GM19372 (cell line): ENCODE measurements at regions not wholly inside any gene's neighbourhood (a gene's known extent, or its start where the extent isn't known, plus 50 kb on each side); places are given as distances from the start of the nearest gene placed in this dataset.
"Not testable (repeated sequence)": the region's sequence is repeated elsewhere in the genome, so short reads cannot be mapped to it uniquely, and the experiment has no call there.

ENCODE experiments used
- ATAC-seq: cut with Tn5 transposase; IDR thresholded peaks from one replicate; pipeline ENCODE4 v1.9.1; 2021; ENCODE audit warnings: mild to moderate bottlenecking, low read depth, moderate library complexity; ENCODE audit not compliant: unreplicated experiment

DNA sequence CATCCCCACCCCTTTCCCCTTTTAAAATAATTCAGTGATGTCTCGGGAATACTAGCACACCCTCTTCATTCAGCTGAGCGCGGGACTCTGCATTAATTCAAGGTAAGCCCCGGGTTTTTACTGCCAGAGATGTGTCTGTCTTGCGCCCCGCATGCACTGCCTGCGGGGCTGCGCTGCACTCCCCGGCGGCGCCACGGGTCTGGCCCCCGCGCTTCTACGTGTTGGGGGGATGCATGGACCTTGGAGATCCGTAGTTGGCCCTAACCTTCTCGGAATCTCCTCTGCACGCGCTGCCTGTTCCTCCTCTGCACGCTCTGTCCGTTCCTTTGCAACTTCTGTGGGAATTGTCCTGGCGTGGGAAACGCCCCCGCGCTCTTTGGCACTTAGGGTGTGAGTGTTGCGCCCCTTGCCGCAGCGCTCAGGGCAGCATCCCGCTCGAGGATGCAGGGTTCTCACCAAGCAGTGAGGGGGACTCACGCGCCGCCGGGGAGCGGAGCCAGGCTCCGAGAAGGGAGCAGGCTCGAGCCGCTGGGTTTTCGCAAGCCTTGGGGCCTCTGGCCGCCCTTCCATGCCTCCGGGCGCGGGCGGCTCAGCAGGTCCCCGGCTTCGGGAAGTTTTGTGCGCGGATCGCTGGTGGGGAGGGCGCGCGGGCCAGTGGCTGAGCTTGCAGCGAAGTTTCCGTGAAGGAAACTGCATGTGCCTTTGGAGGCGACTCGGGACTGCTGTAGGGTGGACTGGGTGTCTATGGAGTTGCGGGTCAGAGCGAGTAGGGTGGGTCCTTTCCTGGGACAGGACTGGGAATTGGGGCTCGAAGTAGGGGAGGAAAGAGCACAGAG lies 165.1 kb upstream of the CACNA1E start:
- no peak for ATAC-seq

DNA sequence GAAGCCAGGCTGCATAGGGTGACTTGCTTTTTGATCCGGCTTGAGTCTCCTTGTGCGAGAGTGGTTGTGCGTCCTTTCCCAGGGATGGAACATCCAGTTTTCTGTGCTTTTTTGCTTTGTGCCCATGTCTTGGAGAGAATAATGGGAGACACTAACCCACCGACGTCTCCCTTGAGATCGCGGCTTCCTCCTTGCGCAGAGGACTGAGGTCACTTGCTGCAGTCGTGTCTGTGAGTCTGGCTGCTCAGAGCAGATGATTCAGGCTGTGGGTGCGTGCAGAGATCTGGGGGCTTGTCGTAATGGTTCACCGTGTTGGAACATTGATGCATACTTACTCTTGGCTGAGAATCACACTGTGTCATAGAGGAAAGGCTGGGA lies 164.5 kb upstream of the CACNA1E start:
- no peak for ATAC-seq

DNA sequence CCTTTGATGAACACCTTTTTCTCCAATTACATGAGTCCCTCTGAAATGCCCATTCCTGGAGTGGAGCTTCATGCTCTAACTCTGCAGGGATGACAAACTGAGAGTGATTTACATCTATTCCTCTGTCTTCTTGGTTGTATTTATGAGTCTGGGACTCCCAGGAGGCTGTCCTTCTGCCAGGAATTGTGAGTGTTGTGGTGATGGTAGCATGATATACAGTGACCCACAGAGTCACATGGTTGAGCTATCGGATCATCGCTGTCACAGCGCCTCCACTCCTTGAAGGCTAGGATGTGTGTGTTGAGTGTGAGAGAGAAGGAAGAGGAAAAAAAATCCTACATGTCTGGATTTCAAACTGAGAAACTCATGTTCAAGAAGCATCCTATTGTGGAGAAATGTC lies 163.4 kb upstream of the CACNA1E start:
- no peak for ATAC-seq

DNA sequence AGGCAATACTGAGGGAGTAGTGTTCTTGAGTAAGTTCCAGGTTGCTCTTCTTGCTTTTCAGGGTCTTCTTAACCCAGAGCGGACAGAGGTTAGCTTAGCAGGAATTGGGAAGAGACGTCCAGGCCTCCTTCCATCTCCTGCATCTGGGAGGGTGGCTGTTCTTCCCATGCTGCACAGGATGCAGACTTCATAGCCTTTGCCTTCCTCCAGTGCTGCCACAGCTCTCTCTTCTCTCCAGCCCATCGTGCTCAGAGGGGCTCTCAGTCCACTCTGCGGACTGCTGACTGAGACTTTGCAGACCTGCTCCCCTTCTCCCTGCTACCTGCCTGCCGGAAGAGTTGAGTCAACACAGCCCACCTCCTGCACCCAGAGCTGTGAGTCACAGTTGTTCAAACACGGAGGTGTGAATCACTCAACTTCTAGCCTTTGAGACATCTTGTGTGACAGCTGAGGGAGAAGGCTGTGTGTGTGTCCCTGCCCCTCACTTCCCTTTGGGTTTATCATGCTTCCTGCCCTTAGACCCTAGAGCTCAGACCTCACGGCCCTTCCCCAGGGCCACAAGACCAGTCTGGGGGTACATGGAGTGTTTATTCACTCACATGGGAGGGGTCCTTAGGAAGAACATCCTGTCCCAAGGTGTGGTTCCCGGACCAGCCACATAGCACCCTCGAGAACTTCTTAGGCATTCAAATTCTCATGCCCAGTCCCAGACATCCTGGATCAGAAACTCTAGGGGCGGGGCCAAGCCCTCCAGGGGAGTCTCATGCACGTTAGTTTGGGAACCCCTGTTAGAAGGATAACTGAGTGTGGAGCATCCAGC lies 158.3 kb upstream of the CACNA1E start:
- no peak for ATAC-seq

DNA sequence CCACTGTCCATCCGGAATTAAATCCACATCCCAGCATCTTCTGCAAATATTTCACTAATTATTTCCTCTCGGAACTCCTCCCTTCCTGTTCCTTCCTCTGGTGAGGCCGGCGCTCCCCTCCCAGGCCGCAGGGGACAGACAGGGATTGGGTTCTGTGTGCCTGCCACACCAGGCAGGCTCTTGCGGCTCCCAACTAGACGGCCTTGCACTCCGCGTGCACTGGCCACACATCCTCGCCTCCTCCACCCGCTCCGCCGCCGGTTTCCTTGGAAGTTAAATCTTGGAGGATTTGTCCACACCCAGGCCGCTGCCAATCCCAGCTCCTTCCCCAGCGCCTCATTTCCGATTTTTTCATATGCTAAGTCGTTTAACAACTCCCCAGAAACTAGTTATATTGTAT lies 157.6 kb upstream of the CACNA1E start:
- not testable (repeated sequence) for ATAC-seq

DNA sequence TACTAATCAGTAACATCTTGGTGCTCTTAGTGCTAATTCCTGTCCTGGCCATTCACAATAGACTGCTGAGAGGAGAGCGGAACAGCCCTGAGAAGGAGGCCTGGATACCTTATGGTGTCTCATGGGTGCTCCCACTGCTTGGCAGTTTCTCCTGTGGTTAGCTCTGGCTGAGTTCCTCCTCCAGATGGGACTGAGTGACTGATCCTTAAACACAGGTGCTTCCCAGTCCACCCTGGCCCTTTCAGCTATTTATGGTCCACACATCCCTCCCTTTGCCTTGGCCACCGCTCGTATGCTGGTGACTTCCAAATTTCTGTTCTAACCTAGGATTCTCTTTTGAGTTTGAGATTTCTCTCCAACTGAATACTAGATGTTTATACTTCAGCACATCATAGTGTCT lies 157.0 kb upstream of the CACNA1E start:
- ATAC-seq: no peak

DNA sequence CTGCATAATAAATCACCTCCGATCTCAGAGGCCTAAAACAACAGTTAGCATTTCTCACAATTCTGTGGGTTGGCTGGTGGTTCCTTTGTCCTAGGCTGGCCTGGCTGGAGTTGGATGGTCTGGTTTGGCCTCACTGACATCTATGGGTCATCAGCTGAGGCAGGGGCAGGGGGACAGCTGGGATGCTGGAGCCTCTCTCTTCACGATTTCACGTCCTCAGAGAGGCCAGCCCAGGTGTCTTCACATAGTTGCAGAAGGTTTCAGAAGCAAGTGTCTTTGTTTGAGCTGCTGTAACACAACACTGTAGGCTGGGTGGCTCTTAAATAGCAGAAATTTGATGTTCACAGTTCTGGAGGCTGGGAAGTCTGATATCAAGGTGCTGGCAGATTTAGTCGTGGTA lies 155.5 kb upstream of the CACNA1E start:
- ATAC-seq: no peak

DNA sequence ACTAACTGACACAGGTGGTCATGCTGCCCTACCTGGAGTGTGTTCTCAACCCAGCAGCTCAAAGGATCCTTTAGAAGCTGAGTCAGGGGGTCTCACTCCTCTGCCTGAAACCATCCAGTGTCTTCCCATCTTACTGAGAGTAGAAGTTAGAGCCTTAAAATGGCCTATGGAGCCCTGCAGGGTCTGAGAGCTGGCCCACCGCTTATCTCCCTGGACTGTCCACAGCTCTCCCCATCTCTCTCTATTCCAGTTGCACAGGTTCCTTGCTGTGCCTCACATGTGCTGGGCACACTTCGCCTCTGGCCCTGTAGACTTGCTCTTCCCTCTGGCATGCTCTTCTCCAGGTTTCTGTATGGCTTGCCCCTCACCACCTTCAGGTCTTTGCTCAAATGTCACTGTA lies 148.6 kb upstream of the CACNA1E start:
- ATAC-seq: no peak

DNA sequence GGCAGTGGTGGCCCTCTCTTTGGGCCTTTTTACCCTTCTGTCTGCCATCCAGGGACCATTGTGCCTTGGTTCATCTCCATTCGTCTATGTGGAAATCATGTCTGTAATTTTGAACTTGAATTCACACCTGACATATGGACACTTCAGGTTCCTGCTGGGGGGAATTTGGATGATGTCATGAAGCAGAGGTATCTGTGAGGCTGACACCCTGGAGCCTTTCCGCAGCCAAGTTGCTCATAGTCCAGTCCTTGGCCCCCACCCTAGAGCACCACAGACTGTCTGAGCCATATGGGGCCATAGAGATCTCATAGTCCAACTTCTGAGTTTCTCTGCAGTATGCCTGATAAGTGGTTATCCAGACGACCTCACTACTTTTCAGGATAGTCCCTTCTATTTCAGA lies 147.7 kb upstream of the CACNA1E start:
- no peak for ATAC-seq

DNA sequence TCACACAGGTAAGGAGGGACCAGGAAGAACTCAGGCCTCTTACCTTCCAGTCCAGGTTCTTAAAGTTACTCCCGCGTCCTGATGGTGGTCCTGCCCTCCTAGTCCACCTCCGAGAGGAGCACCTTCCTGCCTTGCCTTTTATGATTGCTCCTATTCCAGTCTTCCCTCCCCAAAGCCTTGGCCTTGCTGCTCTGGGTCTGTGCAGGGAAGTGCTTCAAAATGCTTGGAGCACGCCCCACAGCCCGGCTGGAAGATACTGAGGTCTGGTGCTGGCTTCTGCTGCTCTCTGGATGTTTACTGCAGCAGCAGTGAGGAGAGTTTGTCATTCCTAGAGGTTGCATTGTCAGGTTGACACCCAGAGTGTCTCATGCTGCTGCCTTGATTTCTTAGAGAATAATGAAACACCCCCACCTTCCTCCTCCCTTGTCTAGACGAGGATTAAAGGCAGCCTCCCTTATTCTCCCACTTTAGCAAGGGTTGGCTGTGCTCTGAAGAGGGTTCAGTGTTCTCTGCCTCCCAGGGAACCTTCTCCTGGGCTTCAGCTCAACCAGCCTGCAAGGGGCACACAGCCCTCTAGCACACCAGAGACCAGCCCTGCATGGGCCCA lies 142.2 kb upstream of the CACNA1E start:
- no peak for ATAC-seq

DNA sequence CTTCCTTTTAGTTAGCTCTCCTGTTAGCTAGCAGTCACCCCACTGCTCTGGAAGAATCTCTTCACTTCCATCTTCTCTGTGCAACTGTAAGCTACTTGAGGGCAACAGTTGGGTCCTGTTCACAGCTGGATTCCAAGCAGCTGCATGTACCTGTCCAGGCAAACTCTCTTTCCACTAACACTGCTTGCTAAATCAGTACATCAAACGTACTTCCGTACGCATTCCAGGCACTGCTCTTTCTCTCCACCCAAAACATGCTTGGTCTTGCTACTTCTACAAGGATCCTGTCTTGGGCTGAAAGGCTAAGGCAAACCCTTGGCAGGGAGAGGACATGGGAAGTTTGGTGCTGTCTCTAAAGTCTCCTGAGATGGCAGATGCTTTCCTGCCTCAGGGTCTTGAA lies 139.2 kb upstream of the CACNA1E start:
- ATAC-seq: no peak

DNA sequence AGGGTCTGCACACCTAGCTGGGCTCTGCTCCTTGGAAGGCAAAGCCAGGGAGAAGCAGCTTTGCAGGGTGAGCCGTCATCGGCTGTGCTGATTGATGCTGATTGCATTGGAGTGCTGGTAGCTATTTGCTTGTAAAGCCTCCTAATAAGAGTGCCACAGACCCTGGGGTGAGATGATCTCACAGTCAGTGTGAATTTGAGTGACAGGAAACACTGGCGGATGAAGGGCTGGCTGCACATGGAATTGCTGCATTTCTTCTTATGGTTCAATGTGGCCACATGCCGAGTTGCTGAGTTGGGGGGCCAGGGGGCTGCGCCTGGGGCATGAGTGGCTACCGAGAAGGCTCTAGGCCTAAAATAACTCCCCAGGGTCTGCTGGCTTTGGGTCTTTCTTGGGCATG lies 138.2 kb upstream of the CACNA1E start:
- ATAC-seq: no peak

DNA sequence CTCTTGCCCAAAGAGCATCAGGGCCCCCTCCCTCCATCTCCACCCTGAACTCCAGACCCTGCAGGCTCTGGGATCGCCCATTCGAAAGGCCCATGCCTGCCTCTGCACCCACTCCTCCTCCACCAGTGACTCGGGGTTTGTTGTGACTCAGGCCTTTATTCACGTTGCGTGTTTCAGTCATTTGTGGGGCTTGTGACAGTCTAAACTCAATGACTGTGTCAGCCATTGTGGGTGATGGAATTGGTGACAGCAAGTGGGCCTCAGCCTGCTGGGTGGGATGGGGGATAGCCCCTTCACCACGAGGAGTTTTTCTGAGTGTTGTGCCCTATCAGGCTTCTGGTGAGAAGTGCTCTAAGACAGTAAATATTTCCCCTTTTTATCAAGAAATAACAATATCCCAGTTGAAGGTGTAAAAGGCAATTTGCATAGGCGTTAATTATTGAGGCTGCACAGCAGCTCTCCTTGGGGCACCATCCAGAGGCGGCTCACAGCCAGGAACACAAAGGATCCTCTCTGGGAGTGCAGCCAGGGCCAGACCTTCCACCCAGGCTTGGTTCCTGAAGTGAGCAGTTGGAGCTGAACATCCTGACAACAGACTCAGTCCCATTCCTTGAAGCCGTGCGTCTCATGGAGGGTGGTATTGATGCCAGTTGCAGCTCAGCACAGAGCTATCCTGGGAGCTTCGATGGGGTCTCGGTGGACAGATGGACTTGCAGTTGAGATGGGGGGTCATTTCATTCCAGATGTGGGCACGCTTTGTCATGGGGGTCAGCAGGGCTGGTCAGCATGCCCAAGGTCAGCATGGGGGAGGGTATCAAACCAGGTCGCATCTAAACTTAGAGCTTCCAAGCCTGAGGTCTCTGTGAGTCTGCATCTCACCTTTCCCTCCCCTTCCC lies 135.6 kb upstream of the CACNA1E start:
- no peak for ATAC-seq

DNA sequence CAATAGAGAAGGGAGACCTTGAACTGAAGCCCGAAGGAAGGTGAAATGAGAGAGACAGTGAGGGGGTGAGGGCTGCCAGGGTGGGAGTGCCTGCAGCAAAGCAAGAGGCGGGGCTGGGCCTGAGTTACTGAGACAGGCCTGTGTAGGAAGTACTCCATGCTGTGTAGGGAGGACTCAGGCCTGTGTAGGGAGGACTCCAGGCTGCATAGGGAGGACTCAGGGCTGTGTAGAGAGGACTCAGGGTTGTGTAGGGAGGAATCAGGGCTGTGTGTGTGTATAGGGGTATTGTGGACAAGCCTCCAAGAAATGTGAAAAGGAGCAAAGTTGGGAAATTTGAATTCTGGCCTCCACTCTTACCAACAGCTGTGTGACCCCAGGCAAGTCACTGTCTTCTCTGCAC lies 133.8 kb upstream of the CACNA1E start:
- ATAC-seq: no peak

DNA sequence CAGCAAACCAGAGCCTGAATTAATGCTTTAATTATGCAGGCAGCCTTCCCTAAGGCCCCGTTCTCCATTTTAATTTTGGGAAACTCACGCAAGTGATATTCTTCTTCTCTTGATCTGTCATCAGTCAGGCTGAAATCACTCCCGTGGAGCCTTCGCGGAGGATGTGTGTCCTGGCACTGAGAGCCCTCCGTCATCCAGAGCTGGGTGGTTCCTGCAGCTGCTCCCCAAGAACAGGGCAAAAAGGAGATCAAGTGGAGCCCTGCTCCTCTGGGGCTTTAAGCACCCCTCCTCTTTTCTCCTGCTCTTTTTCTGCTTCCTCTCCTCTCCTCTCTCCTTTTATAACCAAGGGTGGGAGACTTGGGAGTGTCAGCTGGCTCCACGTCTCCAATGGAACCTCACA lies 133.2 kb upstream of the CACNA1E start:
- ATAC-seq: no peak

DNA sequence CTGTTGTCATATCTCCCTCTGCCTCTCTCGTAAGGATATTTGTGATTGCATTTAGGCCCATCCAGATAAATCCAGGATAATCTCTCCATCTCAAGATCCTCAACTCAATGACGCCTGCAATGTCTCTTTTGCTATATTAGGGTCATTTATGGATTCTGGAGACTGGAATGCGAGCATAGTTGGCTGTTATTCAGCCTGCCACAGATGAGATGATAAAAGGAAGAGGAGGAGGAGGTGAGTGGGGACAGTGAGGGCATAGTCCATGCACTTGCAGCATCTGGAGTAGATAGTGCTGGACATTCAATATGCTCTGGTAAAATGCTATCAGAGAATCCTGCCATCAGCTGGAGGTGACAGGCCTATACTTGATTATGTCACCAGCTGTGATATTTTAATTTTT lies 131.6 kb upstream of the CACNA1E start:
- no peak for ATAC-seq

DNA sequence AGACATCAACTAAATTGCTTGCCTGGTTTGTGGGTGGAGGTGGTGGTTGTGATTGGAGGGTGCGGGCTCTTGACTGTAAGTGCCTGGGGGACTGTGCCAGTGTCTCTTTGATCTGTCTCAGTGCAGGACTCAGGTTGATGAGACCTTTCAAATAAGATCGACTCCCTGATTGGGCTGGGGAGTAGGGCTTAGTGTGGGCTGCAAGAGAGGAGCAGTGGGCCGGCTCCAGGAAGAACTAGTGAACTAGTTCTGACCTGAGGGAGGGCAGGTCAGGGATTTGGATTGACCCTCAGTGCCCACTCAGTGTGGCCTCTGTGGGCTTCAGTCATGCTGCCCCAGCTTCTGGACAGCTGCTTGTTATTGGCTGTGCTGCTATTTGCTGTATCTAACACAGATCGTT lies 130.6 kb upstream of the CACNA1E start:
- no peak for ATAC-seq

DNA sequence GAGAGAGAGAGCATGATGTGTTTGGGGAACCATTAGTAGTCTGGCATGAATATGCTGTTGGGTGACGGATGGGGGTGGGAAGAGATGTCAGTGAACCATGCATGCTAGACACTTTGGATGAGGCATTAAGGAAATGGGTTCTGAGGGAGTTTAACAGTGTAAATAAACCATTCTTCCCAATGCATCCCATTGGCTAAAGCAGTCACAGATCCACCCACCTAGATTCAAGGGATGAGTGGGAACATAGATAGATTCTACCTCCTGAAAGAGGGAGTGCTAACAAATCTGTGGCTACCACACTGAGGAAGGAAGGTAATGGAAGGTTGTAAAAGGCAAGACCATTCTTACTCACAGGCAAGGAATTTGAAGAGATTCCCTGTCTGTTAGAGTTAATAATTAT lies 129.8 kb upstream of the CACNA1E start:
- no peak for ATAC-seq

DNA sequence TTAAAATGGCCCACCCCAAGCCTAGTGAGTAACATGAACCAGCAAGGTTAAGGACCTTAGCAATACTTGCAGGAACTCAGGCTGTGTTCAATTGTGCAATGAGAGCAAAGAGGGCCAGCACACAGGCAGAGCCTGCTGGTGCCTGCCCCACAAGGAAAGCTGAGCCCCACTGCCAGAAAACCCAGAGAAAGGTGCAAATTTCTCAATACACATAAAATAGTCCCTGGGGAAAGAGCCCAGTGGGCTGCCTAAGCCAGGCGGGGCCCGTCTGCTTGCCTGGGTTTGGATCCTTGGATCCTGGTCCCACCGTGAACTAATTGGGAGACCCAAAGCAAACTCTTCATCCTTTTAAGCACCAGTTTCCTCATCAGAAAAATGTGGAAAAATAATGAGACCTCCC lies 128.5 kb upstream of the CACNA1E start:
- ATAC-seq: no peak

DNA sequence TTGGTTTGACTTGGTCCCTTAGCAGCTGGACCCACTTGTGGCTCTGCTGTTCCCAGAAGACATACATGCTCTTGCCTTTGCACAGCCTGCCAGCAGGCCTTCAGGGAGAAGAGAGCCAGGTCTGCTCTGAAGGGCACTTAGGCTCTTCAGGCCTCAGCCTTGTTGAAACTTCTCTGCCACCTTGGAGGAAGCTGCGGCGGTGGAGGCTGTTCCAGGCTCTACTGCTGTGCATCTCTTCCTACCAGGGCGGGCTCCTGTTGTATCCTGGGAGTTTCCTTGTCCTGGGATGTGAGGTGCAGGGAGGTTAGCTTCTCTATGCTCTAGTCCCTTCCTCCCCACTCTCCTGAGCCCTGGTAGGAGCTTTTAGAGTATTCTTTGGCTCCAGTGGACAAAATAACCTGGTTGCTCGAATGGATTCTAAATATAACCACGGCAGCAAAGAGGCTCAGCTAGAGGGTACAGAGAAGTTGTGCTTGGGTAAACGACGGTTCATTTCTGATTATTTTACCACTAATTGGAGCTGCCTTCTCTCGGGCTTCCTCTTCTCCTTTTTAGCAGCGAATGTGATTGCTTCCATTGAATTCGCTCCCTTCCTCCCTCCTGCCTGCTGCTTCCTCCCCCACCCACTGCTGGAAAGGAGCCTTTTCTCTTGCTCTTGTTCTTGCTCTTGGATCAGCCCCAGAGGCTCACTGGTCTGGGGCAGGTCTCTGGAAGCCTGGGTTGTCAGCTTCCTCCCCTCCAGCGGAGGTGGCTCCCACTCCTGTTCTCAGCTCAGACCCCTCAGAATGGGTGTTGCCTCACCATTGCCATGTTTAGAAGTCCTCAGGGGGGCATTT lies 126.6 kb upstream of the CACNA1E start:
- no peak for ATAC-seq
